Sigmoid colon (tissue), 6 donors: ENCODE measurements at regions not wholly inside any gene's neighbourhood (a gene's known extent, or its start where the extent isn't known, plus 50 kb on each side); places are given as distances from the start of the nearest gene placed in this dataset.

ENCODE experiments used
- DNase-seq: peaks from one replicate; pipeline ENCODE4 v3.0.0-alpha.2; 2019
- H3K27ac ChIP-seq, 4 donors: fragments of 200-600 bp; sonication (generic); one replicate each; pipeline ENCODE4 v1.5.1; 2016 to 2019; ENCODE audit warnings: mild to moderate bottlenecking in 1 of 4
- H3K27me3 ChIP-seq, 3 donors: fragments of 200-600 bp; sonication (generic); one replicate each; pipeline ENCODE4 v1.5.1; 2019; ENCODE audit warnings: mild to moderate bottlenecking in 1 of 3
- H3K36me3 ChIP-seq, 4 donors: fragments of 200-600 bp; sonication (generic); one replicate each; pipeline ENCODE4 v1.5.1; 2016 to 2019
- H3K4me1 ChIP-seq, 4 donors: fragments of 200-600 bp; sonication (generic); one replicate each; pipeline ENCODE4 v1.5.1; 2017 to 2019
- H3K4me3 ChIP-seq, 4 donors: fragments of 200-600 bp; sonication (generic); one replicate each; pipeline ENCODE4 v1.5.1; 2017 to 2019; ENCODE audit warnings: mild to moderate bottlenecking in 2 of 4, moderate library complexity in 1 of 4
- H3K9me3 ChIP-seq, 4 donors: fragments of 200-600 bp in 3 of 4; sonication (generic) in 3 of 4; one replicate each; pipeline versions ENCODE4 v1.5.1 to v1.6.1; 2013 to 2019
- CTCF ChIP-seq, 4 experiments: fragments of 450-650 bp in 3 of 4; fragments of 200-600 bp in 1 of 4; IDR thresholded peaks; one replicate each; pipeline ENCODE4 v1.5.1; 2016 to 2019; ENCODE audit warnings: antibody characterized with exemption in 4 of 4, mild to moderate bottlenecking in 3 of 4, moderate library complexity in 2 of 4
- EP300 ChIP-seq, 4 donors: sonication (generic); formaldehyde crosslinking; IDR thresholded peaks; one replicate each; pipeline ENCODE4 v1.6.1; 2017; ENCODE audit warnings: antibody characterized with exemption in 4 of 4
- POLR2A ChIP-seq, 2 donors: fragments of 450-650 bp; IDR thresholded peaks; one replicate each; pipeline ENCODE4 v1.6.1; 2016; ENCODE audit warnings: antibody characterized with exemption in 2 of 2, mild to moderate bottlenecking in 2 of 2, moderate library complexity in 2 of 2
- POLR2AphosphoS5 ChIP-seq, 4 donors: sonication (generic); formaldehyde crosslinking; IDR thresholded peaks; one replicate each; pipeline ENCODE4 v1.6.1; 2017; ENCODE audit warnings: antibody characterized with exemption in 4 of 4
- WGBS, 2 donors: extraction: QIAGEN DNeasy Blood & Tissue Kit; methylation state at CpG; one replicate each; pipeline ENCODE4 v1.1.7; 2013; 5-methylcytosine and 5-hydroxymethylcytosine counted together
- intact Hi-C: fragments of 100-400 bp; cut with DNase I; formaldehyde crosslinking; loops from one replicate; pipeline ENCODE4 v1.15.1; 2023
- donor health status: healthy with polysubstance abuse.
- donor health status: healthy.

- TF ChIP-seq CTCF (IDR thresholded peaks at IDR 0.05) (no peak), POLR2A (IDR thresholded peaks at IDR 0.05) (no peak), EP300 (IDR thresholded peaks at IDR 0.05) (no peak), POLR2AphosphoS5 (IDR thresholded peaks at IDR 0.05) (no peak)
- Histone ChIP-seq H3K36me3 (no peaks in the 10 kb centered on the region), H3K9me3 (no peaks in the 10 kb centered on the region), H3K27me3 (no peaks in the 10 kb centered on the region), H3K27ac (no peak overlapping the region), H3K4me1 (no peaks in the 10 kb centered on the region), H3K4me3 (no peak overlapping the region)
- no peak for DNase-seq
- intact Hi-C loops, result loop anchor here (10.0 kb wide), 1 partner anchor 47 kb away; no protein-coding TSS in a partner anchor
- 81 to 86% methylated on average over 4 of the region's 4 CpGs for WGBS, 2 donors
Observed at GRCh38 chr9:16357828-16358227, 512.6 kb downstream of the BNC2 start.

- intact Hi-C loops, result loop anchor here (10.0 kb wide), 1 partner anchor 46 kb away; no protein-coding TSS in a partner anchor
- 89 to 90% methylated on average over 2 of the region's 2 CpGs for WGBS, 2 donors
Observed at GRCh38 chr9:16358751-16359150, 511.7 kb downstream of the BNC2 start.

More at GRCh38 chr9:16358751-16359150, 511.7 kb downstream of the BNC2 start:
- Histone ChIP-seq H3K27ac (no peak overlapping the region), H3K36me3 (no peaks in the 10 kb centered on the region), H3K4me1 (no peaks in the 10 kb centered on the region), H3K9me3 (no peaks in the 10 kb centered on the region), H3K4me3 (no peak overlapping the region), H3K27me3 (no peaks in the 10 kb centered on the region)
- TF ChIP-seq POLR2A (IDR thresholded peaks at IDR 0.05) (no peak), EP300 (IDR thresholded peaks at IDR 0.05) (no peak), CTCF (IDR thresholded peaks at IDR 0.05) (no peak), POLR2AphosphoS5 (IDR thresholded peaks at IDR 0.05) (no peak)
- DNase-seq, result no peak
